ENCODE measurements at regions not wholly inside any gene's neighbourhood (a gene's known extent, or its start where the extent isn't known, plus 50 kb on each side); places are given as distances from the start of the nearest gene placed in this dataset.

GRCh38 chr13:40176242-40176641 lies 490.2 kb downstream of the FOXO1 start:
- 95% methylated on average over 7 of the region's 7 CpGs for WGBS
- H3K27ac ChIP-seq: no peak overlapping the region
- no peaks in the 10 kb centered on the region for H3K4me1 ChIP-seq (replicated peaks)
- TF ChIP-seq CTCF (IDR thresholded peaks at IDR 0.05): no peak
- TF ChIP-seq POLR2A (IDR thresholded peaks at IDR 0.05): no peak
- no peak for TF ChIP-seq POLR2AphosphoS5 (IDR thresholded peaks at IDR 0.05)
- H3K36me3 ChIP-seq: no peaks in the 10 kb centered on the region
- H3K27me3 ChIP-seq (replicated peaks; ENCODE audit: insufficient read depth): no peaks in the 10 kb centered on the region
- intact Hi-C loops (cut with DNase I): no loop called here
- no peaks in the 10 kb centered on the region for H3K9me3 ChIP-seq
- DNase-seq (ENCODE audit: low spot score): no peak
- H3K4me3 ChIP-seq: no peak overlapping the region

DNA sequence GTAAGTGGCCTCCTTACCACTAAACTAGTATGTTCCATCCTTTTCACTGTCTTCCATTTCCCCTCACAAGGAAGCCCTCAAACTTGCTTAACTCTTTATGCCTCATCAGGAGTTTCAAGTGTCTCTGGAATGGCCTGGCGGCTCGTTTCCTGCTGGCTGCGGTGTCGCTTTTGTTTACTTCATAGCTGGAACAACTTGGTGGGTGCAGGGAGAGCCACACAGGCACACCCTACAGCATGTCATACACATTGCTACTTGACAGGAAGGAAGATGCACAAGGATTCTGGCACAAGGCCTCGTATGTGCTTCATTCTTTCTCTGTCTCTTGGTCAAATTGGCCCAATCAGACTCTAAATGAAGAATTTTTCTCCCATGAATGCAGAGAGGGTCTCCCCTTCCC lies 488.3 kb downstream of the FOXO1 start:
- intact Hi-C loops (cut with DNase I): loop anchor here (2.0 kb wide), 1 partner anchor 57 kb away; no protein-coding TSS in a partner anchor
- Histone ChIP-seq H3K27ac (no peak overlapping the region), H3K4me1 (replicated peaks) (no peaks in the 10 kb centered on the region), H3K27me3 (replicated peaks; ENCODE audit: insufficient read depth) (no peaks in the 10 kb centered on the region), H3K9me3 (no peaks in the 10 kb centered on the region), H3K4me3 (no peak overlapping the region), H3K36me3 (no peaks in the 10 kb centered on the region)
- 71% methylated on average over 5 of the region's 5 CpGs for WGBS
- TF ChIP-seq CTCF (IDR thresholded peaks at IDR 0.05): no peak
- TF ChIP-seq POLR2A (IDR thresholded peaks at IDR 0.05): no peak
- TF ChIP-seq POLR2AphosphoS5 (IDR thresholded peaks at IDR 0.05): no peak
- no peak for DNase-seq (ENCODE audit: low spot score)

DNA sequence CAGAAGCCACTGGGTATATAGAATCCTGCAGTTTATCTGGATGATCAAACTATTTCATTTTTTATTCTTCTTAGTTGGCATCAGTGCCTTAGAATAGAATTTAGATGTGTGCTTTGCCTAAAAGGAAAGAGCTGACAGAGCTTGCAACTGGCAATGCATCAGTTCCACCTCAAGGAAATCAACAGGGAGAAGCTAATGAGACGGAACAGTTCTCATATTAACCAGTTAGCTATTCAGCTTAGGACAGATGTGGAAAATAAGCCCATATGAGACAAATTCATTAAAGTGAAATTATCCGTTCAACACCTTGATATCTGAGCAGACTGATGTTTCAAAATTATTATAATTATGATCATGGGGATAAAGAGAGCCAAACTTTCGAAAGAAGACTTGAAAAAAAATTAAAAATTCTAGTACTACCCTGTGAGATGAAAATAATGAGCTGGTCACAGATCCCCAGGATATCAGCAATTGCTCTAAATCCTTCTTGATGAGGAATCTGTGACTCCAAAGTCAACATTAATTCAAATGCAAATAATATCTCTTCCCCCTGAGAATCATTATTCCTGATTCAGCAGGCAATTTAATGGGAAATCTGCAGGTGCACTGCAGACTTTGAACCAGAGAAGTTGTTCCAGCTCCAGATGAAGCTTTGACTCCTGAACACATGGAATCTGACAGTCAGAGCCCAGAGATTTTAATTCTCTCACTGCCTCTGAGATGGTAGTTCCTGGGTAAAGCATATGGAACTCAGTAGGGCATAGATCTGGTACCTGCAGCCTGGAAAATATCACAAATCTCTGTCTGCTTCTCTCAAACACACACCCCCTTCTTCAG lies 486.8 kb downstream of the FOXO1 start:
- DNase-seq (ENCODE audit: low spot score): no peak
- intact Hi-C loops (cut with DNase I): loop anchor here (2.0 kb wide), 1 partner anchor 55 kb away; no protein-coding TSS in a partner anchor
- 68% methylated on average over 3 of the region's 3 CpGs for WGBS

GRCh38 chr13:40180776-40181175 lies 485.7 kb downstream of the FOXO1 start:
- 100% methylated on average over 1 of the region's 1 CpG for WGBS
- H3K4me3 ChIP-seq: no peak overlapping the region
- DNase-seq (ENCODE audit: low spot score): no peak
- intact Hi-C loops (cut with DNase I): no loop called here
- no peak for TF ChIP-seq POLR2A (IDR thresholded peaks at IDR 0.05)
- no peak for TF ChIP-seq POLR2AphosphoS5 (IDR thresholded peaks at IDR 0.05)
- no peak for TF ChIP-seq CTCF (IDR thresholded peaks at IDR 0.05)
- H3K9me3 ChIP-seq: no peaks in the 10 kb centered on the region
- H3K27ac ChIP-seq: no peak overlapping the region
- H3K27me3 ChIP-seq (replicated peaks; ENCODE audit: insufficient read depth): no peaks in the 10 kb centered on the region
- no peaks in the 10 kb centered on the region for H3K4me1 ChIP-seq (replicated peaks)
- no peaks in the 10 kb centered on the region for H3K36me3 ChIP-seq

More for the DNA sequence above, 486.8 kb downstream of the FOXO1 start:
- Histone ChIP-seq H3K27me3 (replicated peaks; ENCODE audit: insufficient read depth) (no peaks in the 10 kb centered on the region), H3K4me3 (no peak overlapping the region), H3K4me1 (replicated peaks) (no peaks in the 10 kb centered on the region), H3K36me3 (no peaks in the 10 kb centered on the region), H3K9me3 (no peaks in the 10 kb centered on the region), H3K27ac (no peak overlapping the region)
- no peak for TF ChIP-seq POLR2AphosphoS5 (IDR thresholded peaks at IDR 0.05)
- no peak for TF ChIP-seq CTCF (IDR thresholded peaks at IDR 0.05)
- TF ChIP-seq POLR2A (IDR thresholded peaks at IDR 0.05): no peak
